Fibroblast of skin of left quadriceps (primary cell): ENCODE measurements at regions not wholly inside any gene's neighbourhood (a gene's known extent, or its start where the extent isn't known, plus 50 kb on each side); places are given as distances from the start of the nearest gene placed in this dataset.
"Not testable (repeated sequence)": the region's sequence is repeated elsewhere in the genome, so short reads cannot be mapped to it uniquely, and the experiment has no call there.

Source experiments
- DNase-seq, 2 experiments: peaks; one replicate each; pipeline ENCODE4 v3.0.0-alpha.2; 2013; ENCODE audit warnings: low read depth in 2 of 2

DNA sequence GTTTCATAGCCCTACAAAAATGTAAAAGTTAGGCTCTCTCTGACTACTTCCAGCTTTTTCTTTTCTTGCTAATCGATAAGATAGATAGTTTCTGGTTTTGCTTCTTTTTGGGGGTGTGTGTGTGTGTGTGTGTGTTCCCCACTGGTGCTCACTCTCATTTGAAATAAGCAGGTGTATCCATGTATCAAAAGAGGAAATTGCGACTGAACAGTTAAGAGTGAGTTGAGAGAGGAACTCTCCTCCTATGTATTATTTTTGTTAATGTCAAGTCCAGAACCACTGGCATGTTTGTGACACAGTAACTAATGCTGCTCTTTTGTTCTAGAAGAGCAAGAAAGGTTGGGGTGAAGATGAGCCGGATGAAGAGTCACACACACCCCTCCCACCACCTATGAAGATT, 96.7 kb upstream of the UMPS start:
- no peak for DNase-seq

DNA sequence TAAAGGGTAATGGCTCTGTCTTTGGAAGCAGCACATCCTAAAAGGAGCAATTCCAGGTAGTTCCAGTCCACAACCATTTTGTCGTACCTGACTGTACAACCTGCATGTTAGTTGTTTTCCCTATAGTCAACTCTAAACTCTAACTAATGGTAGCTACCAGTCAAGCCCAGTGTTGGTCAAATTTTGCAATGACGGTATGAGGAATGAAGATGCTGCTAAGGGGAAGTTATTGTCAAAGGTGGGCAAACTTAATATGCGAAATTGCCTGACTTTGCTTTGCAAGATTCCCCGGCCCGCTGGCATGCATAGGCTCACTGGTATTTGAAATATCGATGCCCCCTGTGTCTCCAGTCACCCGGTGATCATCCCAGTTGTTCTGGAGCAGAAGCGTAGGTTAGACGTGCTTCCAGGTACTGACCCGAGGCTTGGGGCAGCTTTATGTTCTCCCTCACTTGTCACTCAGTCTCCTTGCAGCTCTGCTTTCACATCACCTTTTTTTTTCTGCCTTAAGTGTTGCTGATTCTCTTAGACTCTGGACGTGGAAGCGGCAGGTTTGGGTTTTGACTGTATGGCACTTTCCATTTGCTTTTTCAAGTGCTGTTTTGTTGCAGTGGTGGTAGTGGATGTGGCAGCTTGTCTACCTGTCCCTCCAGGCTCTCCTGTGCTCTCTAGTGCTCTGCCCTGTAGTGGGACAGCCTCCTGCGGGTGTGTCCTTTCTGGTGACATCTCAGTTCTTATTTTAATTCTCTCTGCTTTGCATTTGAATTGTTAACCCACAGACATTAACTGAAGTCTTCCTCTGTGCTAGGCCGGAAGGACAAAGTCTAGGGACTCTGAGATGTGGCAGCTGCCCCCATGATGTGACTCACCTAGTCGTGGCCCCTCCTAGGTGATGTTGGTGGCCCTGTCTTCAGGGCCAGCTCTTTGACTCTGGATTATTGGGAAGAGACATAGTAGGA, 95.8 kb upstream of the UMPS start:
- no peak for DNase-seq

DNA sequence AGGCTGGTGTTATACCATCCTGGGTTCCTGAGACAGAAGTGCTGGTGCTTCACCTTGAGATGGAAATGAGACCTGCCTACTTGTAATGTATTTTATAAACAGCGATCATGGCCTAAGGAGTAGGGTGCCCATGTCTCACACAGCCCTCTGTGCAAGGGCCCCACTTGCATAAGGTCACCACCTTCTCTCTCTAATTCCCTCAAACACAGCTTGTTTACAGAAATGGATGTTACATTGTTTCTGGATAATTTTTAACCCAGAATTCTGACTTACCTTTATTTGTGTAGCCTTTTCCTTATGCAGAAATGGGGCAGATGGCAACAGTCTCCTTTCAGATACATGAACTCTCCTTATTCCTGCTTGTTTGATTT, 95.1 kb upstream of the UMPS start:
- no peak for DNase-seq

DNA sequence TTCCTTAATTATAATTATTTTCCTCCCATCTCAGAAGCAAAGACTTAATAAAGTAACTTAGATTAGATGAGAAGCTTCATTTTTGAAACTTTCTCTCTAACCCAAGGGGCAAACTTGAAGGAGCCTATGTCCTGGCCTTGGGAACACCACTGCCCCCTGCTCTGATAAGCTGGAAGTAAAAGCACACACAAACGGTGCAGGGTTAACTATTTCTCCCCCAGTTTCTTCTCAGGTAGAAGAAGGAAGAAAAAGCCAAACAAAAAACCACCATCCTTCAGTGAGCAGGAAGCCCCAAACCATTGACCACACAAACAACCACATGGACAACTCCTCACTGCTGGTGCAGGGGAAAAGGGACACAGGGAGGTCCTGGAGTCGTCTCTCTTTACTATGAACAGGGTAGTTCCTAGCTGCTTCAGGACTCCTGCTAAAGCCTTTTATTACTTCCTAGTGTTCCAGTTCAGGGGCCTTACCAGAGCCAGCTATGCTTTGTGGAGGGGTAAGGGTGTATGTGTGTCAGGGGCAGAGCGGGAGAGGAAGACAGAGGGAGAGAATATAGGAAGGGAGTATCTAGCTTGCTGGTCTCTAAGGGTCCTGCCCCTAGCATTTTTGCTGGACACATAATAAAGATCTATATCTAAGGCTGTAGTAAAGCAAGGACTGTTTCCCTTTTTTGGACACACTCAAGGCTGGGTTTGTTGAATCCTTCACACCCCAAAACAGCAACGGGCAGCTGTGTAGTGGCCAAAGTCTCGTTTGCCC, 94.0 kb upstream of the UMPS start:
- no peak for DNase-seq

DNA sequence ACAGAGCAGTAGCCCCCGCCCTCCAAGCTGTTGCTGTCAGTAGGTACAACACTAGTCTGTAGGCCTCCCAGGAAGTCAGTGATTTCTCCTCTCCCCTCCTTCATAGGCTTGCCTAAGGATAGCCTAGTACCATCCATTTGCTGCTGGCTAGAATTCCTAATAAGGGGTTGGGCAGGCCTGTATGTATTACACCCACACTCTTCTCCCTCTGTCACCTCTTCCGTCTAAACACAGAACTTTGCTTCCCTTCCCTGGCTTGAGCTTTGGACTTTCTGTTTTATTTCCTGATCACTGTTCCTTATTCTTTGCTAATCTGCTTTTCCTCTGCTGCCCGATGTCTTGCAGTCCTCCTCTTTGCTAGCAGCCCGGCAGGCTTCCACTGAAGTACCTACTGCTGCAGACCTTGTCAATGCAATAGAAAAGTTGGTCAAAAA, 93.4 kb upstream of the UMPS start:
- no peak for DNase-seq

DNA sequence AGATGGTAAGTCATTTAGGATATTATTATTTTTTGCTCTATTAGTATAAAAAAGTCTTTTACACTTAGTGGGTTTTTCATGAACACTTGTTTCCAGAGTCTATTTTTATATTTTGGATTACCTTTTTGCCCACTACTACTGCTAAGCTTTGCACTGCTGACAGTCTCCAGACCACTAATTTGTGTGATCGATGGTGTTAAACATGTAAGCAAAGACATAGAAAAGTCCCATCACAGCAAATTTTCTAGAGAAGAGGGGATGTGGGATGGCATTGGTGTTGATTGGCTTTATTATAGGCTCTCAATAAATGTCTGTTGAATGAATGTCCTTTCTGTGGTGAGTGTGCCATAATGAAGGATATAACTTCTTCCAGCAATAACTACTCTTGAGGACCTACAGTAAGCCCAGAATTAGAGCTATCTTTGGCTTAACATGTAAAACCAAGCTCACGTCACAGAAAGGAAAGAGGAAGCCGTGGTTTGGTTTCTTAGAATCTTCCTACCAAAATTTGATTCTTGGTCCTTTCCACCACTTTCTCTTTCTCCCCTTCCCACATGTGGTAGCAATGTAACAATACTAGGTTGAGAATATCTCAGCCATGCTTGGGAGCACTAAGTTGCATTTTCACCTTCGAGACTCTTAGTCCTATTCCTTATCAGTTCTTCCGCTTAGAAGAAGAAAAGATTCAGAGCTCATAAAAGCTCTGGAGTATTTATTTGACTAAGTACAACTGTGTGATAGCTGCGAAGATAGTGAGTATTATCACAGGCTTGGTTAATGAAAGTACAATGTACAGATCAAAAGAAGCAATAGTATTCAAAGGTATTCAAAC, 90.6 kb upstream of the UMPS start:
- no peak for DNase-seq

DNA sequence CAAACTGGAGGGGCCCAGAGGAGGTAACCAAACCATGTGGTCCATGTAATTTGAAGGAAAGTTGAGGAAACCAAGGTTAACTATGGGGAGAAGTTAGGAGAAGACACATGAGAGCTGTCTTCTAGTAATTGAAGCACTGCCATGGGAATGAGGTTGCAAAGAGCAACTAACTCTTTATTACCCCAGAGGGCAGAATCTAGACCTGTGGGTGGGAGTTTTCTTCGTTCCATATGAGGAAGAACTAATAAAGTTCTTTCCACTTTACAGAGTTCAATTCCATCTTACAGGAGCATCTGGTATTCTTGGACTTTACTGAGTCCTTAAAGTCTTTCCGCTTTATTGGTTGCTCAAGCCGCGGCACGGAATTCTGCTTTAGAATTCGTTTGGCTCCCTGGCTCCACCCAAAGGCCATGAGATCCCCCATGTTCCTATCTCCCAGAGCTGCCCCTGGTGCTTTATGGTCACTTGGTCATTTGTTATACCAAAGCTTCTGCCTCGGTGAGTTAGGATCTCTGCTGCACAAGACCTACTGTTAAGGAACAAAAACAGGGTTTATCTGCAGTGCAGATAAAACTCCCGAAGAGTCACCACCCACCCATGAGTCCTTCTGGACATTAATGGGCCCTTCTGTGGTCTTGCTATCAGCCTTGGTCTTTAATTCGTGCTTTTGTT, 89.5 kb upstream of the UMPS start:
- DNase-seq = no peak

DNA sequence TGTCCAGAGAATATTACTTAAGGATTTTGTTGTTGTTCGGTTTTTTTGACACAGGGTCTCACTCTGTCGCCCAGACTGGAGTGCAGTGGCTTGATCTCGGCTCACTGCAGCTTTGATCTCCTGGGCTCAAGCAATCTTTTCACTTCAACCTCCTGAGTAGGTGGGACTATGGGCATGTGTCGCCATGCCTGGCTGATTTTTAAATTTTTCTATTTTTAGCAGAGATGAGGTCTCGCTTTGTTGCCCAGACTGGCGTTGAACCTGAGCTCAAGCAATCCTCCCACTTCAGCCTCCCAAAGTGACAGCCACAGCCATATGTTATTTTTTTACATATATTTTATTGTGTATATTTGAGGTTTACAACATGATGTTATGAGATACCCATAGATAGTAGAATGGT, 86.8 kb upstream of the UMPS start:
- DNase-seq = no peak

DNA sequence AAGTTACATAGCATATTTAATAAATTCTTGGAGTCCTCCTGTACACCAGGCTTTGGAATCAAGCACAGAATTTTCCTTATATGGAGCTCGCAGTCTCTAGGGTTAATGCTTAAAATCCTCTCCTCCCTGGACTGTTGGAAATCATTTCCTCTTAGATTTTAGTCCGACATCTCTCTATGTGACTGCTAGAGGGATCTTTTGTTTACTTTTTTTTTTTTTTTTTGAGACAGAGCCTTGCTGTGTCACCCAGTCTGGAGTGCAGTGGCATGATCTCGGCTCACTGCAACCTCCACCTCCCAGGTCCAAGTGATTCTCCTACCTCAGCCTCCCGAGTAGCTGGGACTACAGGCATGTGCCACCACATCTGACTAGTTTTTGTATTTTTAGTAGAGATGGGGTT, 84.1 kb upstream of the UMPS start:
- not testable (repeated sequence) for DNase-seq

DNA sequence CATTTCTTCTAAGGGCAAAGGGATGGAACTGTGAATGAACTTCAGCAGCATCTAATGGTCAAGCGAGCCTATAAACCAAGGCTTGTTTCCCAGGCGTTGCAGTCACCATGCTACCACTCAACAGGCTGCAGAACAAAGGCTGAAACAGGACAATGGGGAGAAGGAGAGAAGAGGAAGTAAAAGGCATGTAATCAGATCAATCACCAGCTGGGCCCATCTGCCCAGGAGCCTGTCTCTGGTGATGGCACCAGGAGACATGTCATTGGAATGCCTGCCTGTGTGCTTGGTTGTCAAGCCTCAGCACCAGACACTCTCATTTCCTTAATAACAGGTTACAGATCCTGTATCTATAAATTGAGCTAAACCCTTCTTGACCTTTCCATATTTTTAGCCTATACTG, 81.7 kb upstream of the UMPS start:
- no peak for DNase-seq

DNA sequence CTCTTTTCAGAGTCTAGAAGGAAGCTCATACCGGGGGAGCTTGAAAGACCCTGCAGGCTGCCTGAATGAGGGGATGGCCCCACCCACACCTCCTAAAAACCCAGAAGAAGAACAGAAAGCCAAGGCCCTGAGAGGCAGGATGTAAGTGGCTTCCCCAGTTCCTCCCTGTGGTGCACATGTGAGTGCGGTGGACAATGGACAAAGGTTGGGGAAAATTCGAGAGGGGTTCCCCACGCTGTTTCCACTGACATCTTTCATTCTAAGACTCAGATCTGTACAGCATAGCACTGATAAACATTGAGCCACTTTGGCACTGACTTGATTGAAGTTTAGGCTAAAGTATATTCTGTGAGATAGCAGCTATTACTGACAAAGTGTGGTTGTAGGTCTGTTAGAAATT, 79.5 kb upstream of the UMPS start:
- no peak for DNase-seq

DNA sequence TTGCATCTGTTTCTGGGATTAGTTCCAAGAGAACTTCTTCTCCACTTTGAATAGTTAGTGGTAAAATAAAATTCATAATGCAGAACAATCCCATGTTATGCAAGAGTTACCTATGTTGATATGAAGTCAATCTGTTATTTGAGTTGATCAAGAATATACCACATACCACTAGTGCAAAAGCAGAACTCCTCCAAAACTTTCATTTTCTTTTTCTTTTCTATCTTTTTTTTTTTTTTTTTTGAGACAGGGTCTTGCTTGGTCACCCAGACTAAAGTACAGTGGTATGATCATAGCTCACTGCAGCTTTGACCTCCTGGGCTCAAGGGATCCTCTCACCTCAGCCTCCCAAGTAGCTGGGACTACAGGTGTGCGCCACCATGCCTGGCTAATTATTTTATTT, 78.8 kb upstream of the UMPS start:
- not testable (repeated sequence) for DNase-seq

DNA sequence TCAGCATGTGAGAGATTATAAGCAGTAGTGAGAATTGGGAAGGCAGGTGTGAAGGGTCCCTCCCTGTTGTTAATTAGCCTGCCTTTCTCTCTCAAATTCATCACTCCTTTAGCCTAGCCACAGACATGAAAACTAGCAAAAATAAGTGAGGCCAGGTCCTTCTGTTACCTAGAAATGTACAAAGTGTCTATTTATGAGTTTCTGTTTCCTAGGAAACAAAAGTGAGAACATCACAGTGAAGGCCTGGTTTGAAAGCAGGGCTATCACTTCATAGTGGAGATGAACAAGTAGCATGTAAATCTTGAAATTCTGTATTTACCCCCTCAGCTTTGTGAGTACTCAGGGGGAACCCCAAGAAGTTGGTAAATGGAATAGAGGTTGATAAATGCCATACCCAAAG, 78.2 kb upstream of the UMPS start:
- no peak for DNase-seq

DNA sequence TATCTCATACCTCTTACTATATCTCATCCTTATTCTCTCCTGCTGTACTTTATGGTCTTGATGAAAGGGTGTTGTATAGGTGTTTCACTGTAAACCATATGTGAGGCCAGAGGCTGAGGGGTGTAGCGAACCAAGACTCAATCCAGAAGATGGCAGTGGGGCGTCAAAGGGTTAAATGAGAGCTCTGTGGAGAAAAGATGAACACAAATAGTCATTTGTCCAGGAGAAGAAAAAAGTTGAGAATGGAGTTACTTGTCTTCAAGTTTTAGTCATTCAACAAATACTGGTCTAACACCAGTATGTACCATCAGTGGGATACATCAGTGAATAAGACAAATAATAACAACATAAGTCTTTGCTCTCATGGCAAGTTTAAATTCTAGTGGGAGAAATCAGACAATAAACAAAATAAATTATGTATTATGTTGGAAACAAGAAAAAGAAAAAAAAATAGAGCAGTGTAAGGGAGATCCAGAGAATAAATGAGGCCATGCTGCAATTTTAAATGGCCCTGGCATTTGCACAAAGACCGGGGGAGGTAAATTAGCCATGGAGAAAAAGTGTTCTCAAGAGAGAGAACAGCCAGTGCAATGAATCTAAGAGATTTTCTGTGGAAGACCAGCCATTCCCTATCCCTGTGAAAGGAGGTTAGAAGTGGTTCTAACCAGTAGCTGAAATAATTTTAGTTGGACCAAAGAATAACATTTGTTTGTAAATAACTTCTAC, 77.0 kb upstream of the UMPS start:
- no peak for DNase-seq

DNA sequence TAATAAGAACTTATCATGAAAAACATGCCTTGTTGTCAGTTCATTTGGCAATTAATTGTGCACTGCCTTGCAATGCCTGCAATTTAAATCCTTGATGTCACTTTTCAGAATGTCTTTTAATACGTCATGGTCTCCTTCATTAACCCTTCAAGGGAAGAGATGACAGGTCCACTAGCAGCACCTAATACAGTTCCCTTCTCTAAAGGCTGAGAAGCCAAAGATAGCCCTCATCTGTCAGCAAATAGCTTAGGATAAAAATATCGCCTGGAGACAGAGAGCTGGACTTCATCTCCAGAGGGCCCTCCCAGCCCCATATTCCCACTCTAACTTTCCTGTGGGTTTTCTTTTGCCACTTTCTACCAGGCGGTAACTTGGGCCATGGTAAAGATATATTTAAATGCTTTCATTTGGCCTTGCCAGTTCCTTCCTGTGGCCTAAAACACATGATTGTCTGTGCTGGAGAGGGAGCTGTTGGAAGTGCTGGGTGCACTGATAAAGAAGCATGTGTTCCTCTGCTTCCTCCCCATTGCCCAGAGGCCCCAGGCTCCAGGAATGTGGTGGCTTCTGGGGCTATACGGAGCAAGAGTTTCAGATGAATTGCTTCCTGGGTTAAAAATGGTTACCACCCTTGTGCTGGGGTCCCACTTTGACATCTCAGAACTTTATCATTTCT, 76.3 kb upstream of the UMPS start:
- DNase-seq = no peak

DNA sequence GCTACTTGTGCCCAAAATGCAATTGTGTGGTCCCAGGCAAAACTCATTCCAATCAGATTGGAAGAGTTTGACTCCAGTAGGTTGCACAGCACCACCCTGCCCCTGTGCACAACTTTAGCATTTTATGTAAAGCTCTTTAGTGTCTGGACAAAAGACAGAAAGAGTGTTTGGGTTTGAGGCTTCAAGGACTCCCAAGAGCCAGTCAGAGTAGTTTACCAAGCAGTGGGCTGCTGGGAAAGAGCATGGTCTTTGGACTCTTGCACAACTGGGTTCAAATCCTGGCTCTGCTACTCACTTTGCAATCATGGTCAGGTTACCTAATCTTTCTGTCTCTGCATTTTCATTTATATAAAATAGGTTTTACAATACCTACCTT, 75.8 kb upstream of the UMPS start:
- no peak for DNase-seq

DNA sequence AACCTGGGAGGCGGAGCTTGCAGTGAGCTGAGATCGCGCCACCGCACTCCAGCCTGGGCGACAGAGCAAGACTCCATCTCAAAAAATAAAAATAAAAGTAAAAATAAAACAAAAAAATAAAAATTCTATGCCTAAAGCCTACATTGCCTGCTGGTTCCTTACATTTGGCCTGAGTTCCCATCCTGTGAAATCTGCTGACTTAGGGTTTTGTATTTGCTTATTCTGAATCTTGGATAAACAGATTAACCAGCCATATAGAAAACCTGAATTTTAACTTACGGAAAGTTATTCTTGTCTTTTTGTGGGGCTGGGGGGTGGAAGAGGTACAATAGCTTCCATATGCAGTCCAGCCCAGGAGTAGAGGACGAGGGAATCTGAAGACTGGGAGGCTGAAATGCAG, 73.7 kb upstream of the UMPS start:
- DNase-seq = no peak

DNA sequence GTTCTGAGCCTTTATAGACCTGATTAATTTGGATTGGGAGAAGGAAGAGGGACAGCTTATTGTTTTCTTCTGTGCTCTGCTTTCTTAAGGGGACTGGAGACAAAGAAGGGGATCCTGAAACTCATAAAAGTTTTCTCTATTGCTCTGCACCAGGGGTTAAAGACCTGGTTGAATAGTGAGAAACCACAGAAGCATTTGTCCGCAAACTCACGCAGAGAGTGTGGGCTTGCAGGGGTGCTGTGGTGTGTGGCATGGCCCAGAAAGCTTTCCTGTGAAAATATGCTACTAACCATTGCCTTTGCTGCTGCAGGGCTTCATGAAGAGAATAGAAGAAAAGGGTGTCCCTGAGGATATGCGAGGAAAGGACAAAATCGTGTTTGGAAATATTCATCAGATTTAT, 73.1 kb upstream of the UMPS start:
- DNase-seq = no peak

DNA sequence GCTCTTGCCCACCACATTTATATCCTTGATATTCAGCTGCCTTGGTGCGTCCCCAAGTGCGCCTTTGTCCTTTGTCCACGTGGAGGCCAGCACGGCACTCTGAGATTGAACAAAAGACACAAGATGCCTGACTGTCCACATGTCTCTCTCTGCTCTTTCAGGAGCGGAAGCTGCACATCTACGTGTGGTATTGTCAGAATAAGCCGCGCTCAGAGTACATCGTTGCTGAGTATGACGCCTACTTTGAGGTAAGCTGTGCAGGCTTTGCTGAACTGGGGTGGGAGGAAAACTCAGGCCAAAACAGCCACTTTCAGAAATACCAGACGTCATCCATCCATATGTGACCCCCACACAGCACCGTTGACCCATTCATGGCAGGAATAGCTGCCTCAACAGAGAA, 72.0 kb upstream of the UMPS start:
- no peak for DNase-seq

DNA sequence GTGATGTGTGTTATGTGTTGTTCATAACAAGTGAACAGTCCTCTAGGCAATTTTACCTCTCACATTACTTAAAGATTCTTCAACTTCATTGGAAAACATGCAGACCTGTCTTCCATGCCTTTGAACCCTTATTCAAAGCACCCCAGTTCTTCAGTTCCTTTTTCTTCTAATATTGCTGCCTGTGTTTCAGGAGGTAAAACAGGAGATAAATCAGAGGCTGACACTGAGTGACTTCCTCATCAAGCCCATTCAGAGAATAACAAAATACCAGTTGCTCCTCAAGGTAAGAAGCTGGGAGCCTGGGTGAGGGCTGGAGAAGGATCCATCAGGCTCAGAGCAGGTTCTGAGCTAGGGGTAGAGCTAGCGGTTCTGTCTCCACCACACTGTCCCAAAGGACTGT, 71.1 kb upstream of the UMPS start:
- no peak for DNase-seq

DNA sequence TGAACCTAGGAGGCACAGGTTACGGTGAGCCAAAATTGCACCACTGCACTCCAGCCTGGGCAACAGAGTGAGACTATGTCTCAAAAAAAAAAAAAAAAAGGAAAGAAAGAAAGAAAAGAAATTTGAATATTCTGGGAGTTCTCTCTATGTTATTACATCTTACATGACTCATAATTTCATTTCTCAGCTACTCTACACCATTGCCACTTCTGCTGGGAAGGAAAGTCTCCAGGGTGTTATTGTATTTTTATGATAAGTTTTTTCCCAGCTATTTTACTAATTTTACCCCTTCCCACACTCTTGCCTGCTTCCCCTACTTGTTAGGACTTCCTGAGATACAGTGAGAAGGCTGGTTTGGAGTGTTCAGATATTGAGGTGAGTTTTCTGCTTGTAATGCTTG, 69.7 kb upstream of the UMPS start:
- DNase-seq = no peak
